OCI-LY3 (cell line): ENCODE measurements at regions not wholly inside any gene's neighbourhood (a gene's known extent, or its start where the extent isn't known, plus 50 kb on each side); places are given as distances from the start of the nearest gene placed in this dataset.

Experiments
- CTCF ChIP-seq: fragments of 200-600, 300-600 bp; sonication (generic); IDR thresholded peaks from 2 replicates; pipeline ENCODE4 v1.5.1; 2014; ENCODE audit warnings: antibody characterized with exemption, low read length, low read depth
- EZH2phosphoT487 ChIP-seq: fragments of 200-600 bp; shearing (Covaris generic); IDR thresholded peaks from 2 replicates; pipeline ENCODE4 v1.6.1; 2018; ENCODE audit warnings: antibody characterized with exemption, mixed run types, low read depth

- no peak for TF ChIP-seq CTCF
- TF ChIP-seq EZH2phosphoT487, result no peak
These were observed 106.5 kb upstream of the TMEM72 start for GRCh38 chr10:44804661-44805060.
